GM19238 (cell line): ENCODE measurements at regions not wholly inside any gene's neighbourhood (a gene's known extent, or its start where the extent isn't known, plus 50 kb on each side); places are given as distances from the start of the nearest gene placed in this dataset.

Source experiments
- DNase-seq: peaks from one replicate; pipeline ENCODE4 v3.0.0; 2011; ENCODE audit warnings: low spot score; ENCODE audit not compliant: insufficient read length

GRCh38 chr6:133834472-133835170 is 54.3 kb upstream of the TCF21 start:
- no peak for DNase-seq

GRCh38 chr6:133835901-133836300 is 53.0 kb upstream of the TCF21 start:
- no peak for DNase-seq

GRCh38 chr6:133837801-133838349 is 51.0 kb upstream of the TCF21 start:
- no peak for DNase-seq
